GM12892 (cell line): ENCODE measurements at regions not wholly inside any gene's neighbourhood (a gene's known extent, or its start where the extent isn't known, plus 50 kb on each side); places are given as distances from the start of the nearest gene placed in this dataset.

Source experiments
- POLR2AphosphoS5 ChIP-seq: IDR thresholded peaks from 2 replicates; pipeline ENCODE4 v1.6.1; 2011; ENCODE audit warnings: low read depth, low read length, control low read depth
- TAF1 ChIP-seq: IDR thresholded peaks from 2 replicates; pipeline ENCODE4 v1.6.1; 2011; ENCODE audit warnings: low read depth, mild to moderate bottlenecking, control low read depth, low read length, borderline replicate concordance

DNA sequence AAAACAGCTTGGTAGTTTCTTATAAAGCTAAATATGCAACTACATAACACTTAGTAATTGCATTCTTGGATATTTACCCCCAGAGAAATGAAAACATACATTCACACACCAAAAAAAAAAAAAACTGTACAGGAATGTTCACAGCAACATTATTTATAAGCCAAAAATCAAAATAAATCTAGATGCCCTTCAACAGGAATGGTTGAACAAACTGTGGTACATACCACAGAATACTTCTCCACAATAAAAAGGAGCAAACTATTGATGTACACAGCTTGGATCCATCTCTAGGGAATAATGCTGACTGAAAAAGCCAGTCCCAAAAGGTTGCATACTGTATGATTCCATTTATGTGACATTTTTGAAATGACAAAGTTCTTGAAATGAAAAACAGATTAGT lies 62.1 kb upstream of the SLC38A4 start:
- TF ChIP-seq POLR2AphosphoS5 (no peak), TAF1 (no peak)
